HepG2 (cell line): ENCODE measurements at regions not wholly inside any gene's neighbourhood (a gene's known extent, or its start where the extent isn't known, plus 50 kb on each side); places are given as distances from the start of the nearest gene placed in this dataset.
A peak's percentile ranks its signal among the peaks of the same experiment; 100 is the strongest.

Experiments
- ARID2 ChIP-seq: sonication (generic); formaldehyde crosslinking; IDR thresholded peaks from 2 replicates; pipeline ENCODE4 v1.8.1; 2022; ENCODE audit warnings: mild to moderate bottlenecking, missing genetic modification reagents, borderline replicate concordance
- ATF2 ChIP-seq: sonication (generic); formaldehyde crosslinking; IDR thresholded peaks from 2 replicates; pipeline ENCODE4 v1.4.0; 2020; ENCODE audit warnings: missing genetic modification reagents
- CCAR2 ChIP-seq: fragments of 200-400 bp; formaldehyde crosslinking; optimal IDR thresholded peaks from 2 replicates; pipeline ENCODE3; 2018; ENCODE audit warnings: low read depth, mild to moderate bottlenecking, low read length, moderate library complexity
- CCDC6 ChIP-seq: sonication (generic); formaldehyde crosslinking; IDR thresholded peaks from 2 replicates; pipeline ENCODE4 v1.8.1; 2022; ENCODE audit warnings: mild to moderate bottlenecking, missing genetic modification reagents, moderate library complexity
- FOXP4 ChIP-seq: sonication (generic); formaldehyde crosslinking; IDR thresholded peaks from 2 replicates; pipeline ENCODE4 v1.4.0; 2020; ENCODE audit warnings: missing genetic modification reagents
- NFIC ChIP-seq: IDR thresholded peaks from 2 replicates; pipeline ENCODE4 v1.6.1; 2012; ENCODE audit warnings: mild to moderate bottlenecking, low read length, inconsistent platforms
- NFYB ChIP-seq: sonication (generic); formaldehyde crosslinking; IDR thresholded peaks from 2 replicates; pipeline ENCODE4 v1.4.0; 2020; ENCODE audit warnings: missing genetic modification reagents
- PCBP1 ChIP-seq: fragments of 200-400 bp; formaldehyde crosslinking; IDR thresholded peaks from 2 replicates; pipeline ENCODE4 v1.6.1; 2017; ENCODE audit warnings: mild to moderate bottlenecking, low read depth, low read length, borderline replicate concordance
- REL ChIP-seq: sonication (generic); formaldehyde crosslinking; conservative IDR thresholded peaks from 2 replicates; pipeline ENCODE4 v1.8.0; 2022; ENCODE audit warnings: mild to moderate bottlenecking, missing genetic modification reagents, moderate library complexity
- SRSF9 ChIP-seq: fragments of 200-400 bp; formaldehyde crosslinking; IDR thresholded peaks from 2 replicates; pipeline ENCODE4 v1.6.1; 2018; ENCODE audit warnings: borderline replicate concordance, mild to moderate bottlenecking, low read depth, low read length; ENCODE audit not compliant: insufficient read depth, poor library complexity, severe bottlenecking
- TBX2 ChIP-seq: sonication (generic); formaldehyde crosslinking; IDR thresholded peaks from 2 replicates; pipeline ENCODE4 v1.5.0; 2020; ENCODE audit warnings: missing genetic modification reagents, mild to moderate bottlenecking, borderline replicate concordance
- TFE3 ChIP-seq: IDR thresholded peaks from 2 replicates; pipeline ENCODE4 v1.6.1; 2016
- ZMAT5 ChIP-seq: sonication (generic); formaldehyde crosslinking; IDR thresholded peaks from 2 replicates; pipeline ENCODE4 v1.5.0; 2020; ENCODE audit warnings: mild to moderate bottlenecking, low read depth, missing genetic modification reagents, borderline replicate concordance
- ZNF136 ChIP-seq: sonication (generic); formaldehyde crosslinking; IDR thresholded peaks from 2 replicates; pipeline ENCODE4 v1.8.1; 2022; ENCODE audit warnings: low read depth, mild to moderate bottlenecking, moderate library complexity, missing genetic modification reagents
- ZNF142 ChIP-seq: sonication (generic); formaldehyde crosslinking; IDR thresholded peaks from 2 replicates; pipeline ENCODE4 v1.4.0; 2020; ENCODE audit warnings: missing genetic modification reagents
- ZNF766 ChIP-seq: sonication (generic); formaldehyde crosslinking; IDR thresholded peaks from 2 replicates; pipeline ENCODE4 v1.5.0; 2020; ENCODE audit warnings: missing genetic modification reagents, borderline replicate concordance
- ZNF780A ChIP-seq: sonication (generic); formaldehyde crosslinking; IDR thresholded peaks from 2 replicates; pipeline ENCODE4 v1.8.0; 2022; ENCODE audit warnings: mild to moderate bottlenecking, missing genetic modification reagents, moderate library complexity

- TF ChIP-seq ATF2 (CRISPR knock-in tag) (peak; percentile 72), NFYB (CRISPR knock-in tag) (no peak), TFE3 (CRISPR knock-in tag) (peak; percentile 68), ZNF136 (CRISPR knock-in tag) (no peak; the same call in none of the 2 replicates), CCAR2 (no peak), ZNF142 (CRISPR knock-in tag) (no peak), ARID2 (CRISPR knock-in tag) (no peak; the same call in 1 of the 2 replicates), PCBP1 (0 out of 2 replicates have a peak, but pooled peaks have one; percentile 83), ZNF780A (CRISPR knock-in tag) (no peak), TBX2 (CRISPR knock-in tag) (peak; percentile 93), NFIC (no peak), SRSF9 (no peak), FOXP4 (CRISPR knock-in tag) (peak; percentile 86), CCDC6 (CRISPR knock-in tag) (peak; percentile 80), ZMAT5 (no peak; the same call in 1 of the 2 replicates), ZNF766 (CRISPR knock-in tag) (no peak), REL (CRISPR knock-in tag) (no peak)
Measured at GRCh38 chr2:8574196-8575037, 107.4 kb upstream of the ID2 start (continued).
